Choroid plexus epithelial cell (primary cell): ENCODE measurements at regions not wholly inside any gene's neighbourhood (a gene's known extent, or its start where the extent isn't known, plus 50 kb on each side); places are given as distances from the start of the nearest gene placed in this dataset.

Source experiments
- DNase-seq: peaks from one replicate; pipeline ENCODE4 v3.0.0-alpha.2; 2010; ENCODE audit warnings: low read depth
- H3K4me3 ChIP-seq: 2 replicates; pipeline ENCODE4 v1.5.1; 2011; ENCODE audit warnings: low read depth, mild to moderate bottlenecking, control low read depth, low read length, moderate library complexity
- TF ChIP-seq, protein P1 (sequence below): conservative IDR thresholded peaks from 2 replicates; pipeline ENCODE4 v1.5.1; 2011; ENCODE audit warnings: low read depth, mild to moderate bottlenecking, control low read depth, inconsistent platforms, low read length, moderate library complexity

DNA sequence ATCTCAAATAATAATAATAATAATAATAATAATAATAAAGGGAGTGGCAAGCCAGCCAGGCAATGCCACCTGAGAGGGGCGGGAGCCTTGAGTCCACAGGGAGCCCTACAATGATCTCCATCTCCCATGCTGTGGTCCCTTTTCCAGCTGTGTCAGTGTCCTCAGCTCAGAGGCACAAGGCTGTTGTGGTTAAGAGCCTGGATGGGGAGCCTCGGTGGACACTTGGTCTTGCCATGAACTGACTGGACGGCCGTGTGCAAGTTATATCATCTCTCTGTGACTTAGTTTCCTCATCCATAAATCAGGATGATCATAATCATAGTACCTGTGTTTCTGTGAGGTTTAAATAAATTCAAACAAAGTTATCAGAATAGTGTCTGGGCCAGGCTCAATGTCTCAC is 127.8 kb upstream of the TIAM1 start:
- no peak overlapping the region for H3K4me3 ChIP-seq
- TF ChIP-seq, protein P1, sequence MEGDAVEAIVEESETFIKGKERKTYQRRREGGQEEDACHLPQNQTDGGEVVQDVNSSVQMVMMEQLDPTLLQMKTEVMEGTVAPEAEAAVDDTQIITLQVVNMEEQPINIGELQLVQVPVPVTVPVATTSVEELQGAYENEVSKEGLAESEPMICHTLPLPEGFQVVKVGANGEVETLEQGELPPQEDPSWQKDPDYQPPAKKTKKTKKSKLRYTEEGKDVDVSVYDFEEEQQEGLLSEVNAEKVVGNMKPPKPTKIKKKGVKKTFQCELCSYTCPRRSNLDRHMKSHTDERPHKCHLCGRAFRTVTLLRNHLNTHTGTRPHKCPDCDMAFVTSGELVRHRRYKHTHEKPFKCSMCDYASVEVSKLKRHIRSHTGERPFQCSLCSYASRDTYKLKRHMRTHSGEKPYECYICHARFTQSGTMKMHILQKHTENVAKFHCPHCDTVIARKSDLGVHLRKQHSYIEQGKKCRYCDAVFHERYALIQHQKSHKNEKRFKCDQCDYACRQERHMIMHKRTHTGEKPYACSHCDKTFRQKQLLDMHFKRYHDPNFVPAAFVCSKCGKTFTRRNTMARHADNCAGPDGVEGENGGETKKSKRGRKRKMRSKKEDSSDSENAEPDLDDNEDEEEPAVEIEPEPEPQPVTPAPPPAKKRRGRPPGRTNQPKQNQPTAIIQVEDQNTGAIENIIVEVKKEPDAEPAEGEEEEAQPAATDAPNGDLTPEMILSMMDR = no peak
- DNase-seq = no peak

DNA sequence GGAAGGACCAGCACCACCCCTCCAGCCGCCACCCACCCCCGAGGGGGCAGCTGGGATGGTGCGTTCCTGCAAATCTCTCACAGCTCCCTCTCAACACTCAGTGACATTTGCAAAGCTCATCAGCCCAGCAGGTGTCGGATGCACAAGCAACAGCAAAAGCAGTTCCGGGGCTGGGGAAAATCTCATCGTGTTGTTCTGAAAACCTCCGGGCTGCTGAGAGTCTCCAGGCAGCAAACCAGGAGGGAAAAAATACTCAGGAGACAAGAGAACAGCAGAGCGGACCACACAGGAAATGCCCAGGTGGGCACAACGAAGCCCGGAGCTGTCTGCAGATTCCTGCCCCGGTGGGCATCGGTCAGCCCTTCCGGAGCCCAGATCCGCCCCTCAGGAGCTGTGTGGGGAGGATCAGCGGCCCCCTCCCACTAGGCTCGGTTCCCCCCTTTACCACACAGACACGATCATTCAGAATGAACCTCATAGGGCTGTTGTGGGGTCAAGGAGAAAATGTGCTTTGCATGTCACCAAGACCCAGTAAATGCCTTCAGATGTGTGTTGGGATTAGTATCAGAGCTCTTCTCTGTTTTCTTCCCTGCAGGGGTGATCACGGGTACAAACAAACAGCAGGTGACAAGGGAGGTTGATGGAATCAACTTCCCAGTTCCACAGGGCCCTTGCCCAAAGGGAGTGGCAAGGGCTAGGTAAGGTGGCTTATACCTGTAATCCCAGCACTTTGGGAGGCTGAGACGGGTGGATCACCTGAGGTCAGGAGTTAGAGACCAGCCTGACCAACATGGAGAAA is 127.0 kb upstream of the TIAM1 start:
- TF ChIP-seq, protein P1 = no peak
- no peak for DNase-seq
- no peak overlapping the region for H3K4me3 ChIP-seq

DNA sequence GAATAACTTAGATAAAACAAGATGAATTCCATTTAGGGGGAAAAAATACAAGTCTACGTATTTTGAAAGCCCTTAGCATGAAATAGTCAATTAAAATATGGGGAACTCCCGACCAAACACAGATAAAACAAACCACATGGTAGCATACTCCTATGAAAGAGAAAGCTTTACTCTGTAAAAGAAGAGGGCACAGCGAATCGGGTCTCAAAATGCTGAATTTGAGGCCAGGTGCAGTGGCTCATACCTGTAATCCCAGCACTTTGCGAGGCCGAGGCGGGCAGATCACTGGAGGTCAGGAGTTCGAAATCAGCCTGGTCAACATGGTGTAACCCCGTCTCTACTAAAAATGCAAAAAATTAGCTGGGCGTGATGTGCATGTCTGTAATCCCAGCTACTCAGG is 116.9 kb upstream of the TIAM1 start:
- H3K4me3 ChIP-seq = no peak overlapping the region
- no peak for DNase-seq
- TF ChIP-seq, protein P1 = no peak

DNA sequence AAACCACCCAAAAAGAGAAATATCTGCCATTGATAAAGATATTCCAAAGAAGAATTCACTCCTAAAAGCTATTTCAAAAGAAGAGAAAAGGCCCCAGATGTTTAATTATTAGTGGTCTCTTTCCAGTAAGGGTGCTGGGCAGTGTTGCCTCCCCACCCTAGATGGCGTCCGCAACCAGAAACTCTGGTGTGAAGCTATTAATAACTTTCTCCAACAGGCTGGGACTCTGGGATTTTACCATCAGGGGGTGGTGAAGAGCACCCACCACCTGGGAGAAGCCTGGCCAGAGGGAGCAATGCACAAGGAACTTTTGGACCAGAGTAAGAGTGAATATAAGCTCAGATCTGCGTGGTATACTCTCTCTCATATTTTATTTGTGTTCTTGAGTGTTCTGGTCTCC is 115.4 kb upstream of the TIAM1 start:
- TF ChIP-seq, protein P1 = peak; percentile 3
- DNase-seq = no peak
- H3K4me3 ChIP-seq = no peak overlapping the region

DNA sequence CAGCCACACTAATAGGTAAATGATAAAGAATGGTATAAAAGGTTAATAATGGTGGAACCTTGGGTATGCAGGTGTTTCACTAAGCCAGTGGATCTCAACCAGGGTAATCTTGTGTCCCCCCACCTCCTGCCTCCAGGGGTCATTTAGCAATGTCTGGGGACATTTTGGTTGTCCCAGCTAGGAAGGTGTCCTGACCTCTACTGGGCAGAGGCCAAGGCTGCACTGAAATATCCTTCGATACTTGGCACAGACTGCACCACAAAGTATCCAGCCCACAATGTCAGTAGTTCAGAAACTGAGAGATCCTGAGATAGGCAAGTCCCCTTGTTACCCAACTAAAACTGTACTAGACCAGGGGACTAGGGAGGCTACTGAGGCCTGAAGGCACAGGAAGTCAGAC is 113.6 kb upstream of the TIAM1 start:
- TF ChIP-seq, protein P1 = peak; percentile 8
- H3K4me3 ChIP-seq = no peak overlapping the region
- no peak for DNase-seq

DNA sequence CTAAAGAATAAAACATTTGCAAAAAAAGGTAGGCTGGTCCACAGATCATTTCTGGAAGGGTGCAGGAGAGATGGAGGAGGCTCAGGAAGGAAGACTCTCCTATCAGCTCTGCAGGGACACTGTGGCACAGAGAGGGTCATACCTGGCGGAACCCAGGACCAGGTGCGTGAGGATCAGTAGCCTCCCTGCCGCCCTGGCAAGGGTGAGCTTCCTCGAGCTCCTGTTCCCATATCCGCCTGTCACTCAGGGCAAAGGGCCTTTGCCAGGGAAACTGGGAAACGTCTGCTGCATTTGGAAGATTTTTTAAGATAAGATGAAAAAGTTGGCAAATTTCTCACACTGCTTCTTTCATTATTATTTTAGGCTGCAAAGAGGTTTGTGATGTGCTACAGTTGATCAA is 112.1 kb upstream of the TIAM1 start:
- DNase-seq = no peak
- no peak overlapping the region for H3K4me3 ChIP-seq
- TF ChIP-seq, protein P1 = no peak

DNA sequence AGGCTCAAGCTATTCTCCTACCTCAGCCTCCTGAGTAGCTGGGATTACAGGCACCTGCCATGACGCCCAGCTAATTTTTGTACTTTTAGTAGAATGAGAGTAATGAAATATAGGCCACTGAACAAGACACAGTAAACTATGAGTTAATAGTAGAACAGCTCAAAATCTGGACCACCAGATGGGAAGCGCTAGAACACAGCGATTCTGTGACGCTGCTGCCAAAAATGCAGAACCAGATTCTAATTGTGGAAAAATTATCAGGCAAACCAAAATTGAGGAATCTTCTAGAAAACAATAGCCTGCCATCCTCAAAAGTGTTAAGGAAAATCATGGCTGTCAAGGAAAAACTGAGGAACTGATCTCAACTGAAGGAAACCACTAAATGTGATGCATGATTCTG is 111.4 kb upstream of the TIAM1 start:
- H3K4me3 ChIP-seq = no peak overlapping the region
- TF ChIP-seq, protein P1 = no peak
- no peak for DNase-seq
